Tibial nerve (tissue), 3 donors: ENCODE measurements at regions not wholly inside any gene's neighbourhood (a gene's known extent, or its start where the extent isn't known, plus 50 kb on each side); places are given as distances from the start of the nearest gene placed in this dataset.

Source experiments
- CTCF ChIP-seq, 5 experiments: fragments of 200-600 bp in 3 of 5; fragments of 450-650 bp in 2 of 5; sonication (generic) in 3 of 5; IDR thresholded peaks; one replicate each; pipeline ENCODE4 v1.5.1; 2016 to 2019; ENCODE audit warnings: antibody characterized with exemption in 5 of 5, mild to moderate bottlenecking in 3 of 5, moderate library complexity in 2 of 5
- POLR2A ChIP-seq, 2 donors: fragments of 450-650 bp; IDR thresholded peaks; one replicate each; pipeline ENCODE4 v1.6.1; 2017; ENCODE audit warnings: antibody characterized with exemption in 2 of 2, mild to moderate bottlenecking in 2 of 2, moderate library complexity in 2 of 2

GRCh38 chr4:15327311-15328298, 100.2 kb upstream of the C1QTNF7 start:
- no peak for TF ChIP-seq CTCF (IDR thresholded peaks at IDR 0.05)
- TF ChIP-seq POLR2A (IDR thresholded peaks at IDR 0.05), result no peak
